ENCODE measurements at regions not wholly inside any gene's neighbourhood (a gene's known extent, or its start where the extent isn't known, plus 50 kb on each side); places are given as distances from the start of the nearest gene placed in this dataset.

DNA sequence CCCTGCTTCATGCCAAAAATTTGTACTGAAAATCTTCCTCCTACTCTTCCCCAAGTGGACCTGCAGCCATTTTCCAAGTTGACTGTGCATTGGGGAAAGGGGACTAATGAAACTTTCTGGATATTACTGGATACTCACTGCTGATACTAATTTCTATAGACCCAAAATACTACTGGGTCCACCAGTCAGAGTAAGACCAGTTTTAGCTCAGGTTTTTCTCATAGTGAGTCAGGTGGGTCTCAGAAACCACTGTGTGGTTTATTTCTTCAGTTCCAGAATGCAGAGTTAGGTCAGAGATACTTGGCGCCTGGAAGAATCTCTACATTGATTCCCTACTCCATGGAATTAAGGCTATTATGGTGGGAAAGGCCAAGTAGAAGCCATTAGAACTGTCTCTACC is 274.8 kb upstream of the SYNCRIP start:
- Histone ChIP-seq H3K79me2 (ENCODE audit: control insufficient read depth, insufficient read depth, low read length) (no peaks in the 10 kb centered on the region), H4K20me1 (ENCODE audit: control insufficient read depth, extremely low read depth, insufficient read depth, low read length) (no peaks in the 10 kb centered on the region), H3K4me1 (ENCODE audit: control insufficient read depth, extremely low read depth, insufficient read depth, low read length) (no peaks in the 10 kb centered on the region), H3K4me3 (replicated peaks in 1 of 4; ENCODE audit: control extremely low read depth in 1 of 4, insufficient read depth in 1 of 4, low read depth in 3 of 4, low read length in 4 of 4) (no peak overlapping the region), H3K9me3 (ENCODE audit: control insufficient read depth, insufficient read depth, low read depth, low read length) (no peaks in the 10 kb centered on the region), H3K27ac (ENCODE audit: insufficient read depth, low read length) (no peak overlapping the region), H3K27me3 (ENCODE audit: control insufficient read depth, insufficient read depth, low read length) (no peaks in the 10 kb centered on the region), H3K9ac (ENCODE audit: insufficient read depth, low read length) (no peak overlapping the region), H3K4me2 (ENCODE audit: extremely low read depth, insufficient read depth, low read length) (no peak overlapping the region), H2AFZ (ENCODE audit: low read length) (no peak overlapping the region), H3K36me3 (ENCODE audit: control insufficient read depth, insufficient read depth, low read length) (no peaks in the 10 kb centered on the region)
- TF ChIP-seq EZH2 (IDR thresholded peaks at IDR 0.05; ENCODE audit: low read length, missing control alignments), result no peak
- TF ChIP-seq, protein P1, sequence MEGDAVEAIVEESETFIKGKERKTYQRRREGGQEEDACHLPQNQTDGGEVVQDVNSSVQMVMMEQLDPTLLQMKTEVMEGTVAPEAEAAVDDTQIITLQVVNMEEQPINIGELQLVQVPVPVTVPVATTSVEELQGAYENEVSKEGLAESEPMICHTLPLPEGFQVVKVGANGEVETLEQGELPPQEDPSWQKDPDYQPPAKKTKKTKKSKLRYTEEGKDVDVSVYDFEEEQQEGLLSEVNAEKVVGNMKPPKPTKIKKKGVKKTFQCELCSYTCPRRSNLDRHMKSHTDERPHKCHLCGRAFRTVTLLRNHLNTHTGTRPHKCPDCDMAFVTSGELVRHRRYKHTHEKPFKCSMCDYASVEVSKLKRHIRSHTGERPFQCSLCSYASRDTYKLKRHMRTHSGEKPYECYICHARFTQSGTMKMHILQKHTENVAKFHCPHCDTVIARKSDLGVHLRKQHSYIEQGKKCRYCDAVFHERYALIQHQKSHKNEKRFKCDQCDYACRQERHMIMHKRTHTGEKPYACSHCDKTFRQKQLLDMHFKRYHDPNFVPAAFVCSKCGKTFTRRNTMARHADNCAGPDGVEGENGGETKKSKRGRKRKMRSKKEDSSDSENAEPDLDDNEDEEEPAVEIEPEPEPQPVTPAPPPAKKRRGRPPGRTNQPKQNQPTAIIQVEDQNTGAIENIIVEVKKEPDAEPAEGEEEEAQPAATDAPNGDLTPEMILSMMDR (conservative IDR thresholded peaks at IDR 0.05 in 1 of 2, IDR thresholded peaks at IDR 0.05 in 1 of 2; ENCODE audit: low read depth in 1 of 2, low read length in 2 of 2), result no peak
- no peak for DNase-seq (ENCODE audit: low read depth in 2 of 2)

DNA sequence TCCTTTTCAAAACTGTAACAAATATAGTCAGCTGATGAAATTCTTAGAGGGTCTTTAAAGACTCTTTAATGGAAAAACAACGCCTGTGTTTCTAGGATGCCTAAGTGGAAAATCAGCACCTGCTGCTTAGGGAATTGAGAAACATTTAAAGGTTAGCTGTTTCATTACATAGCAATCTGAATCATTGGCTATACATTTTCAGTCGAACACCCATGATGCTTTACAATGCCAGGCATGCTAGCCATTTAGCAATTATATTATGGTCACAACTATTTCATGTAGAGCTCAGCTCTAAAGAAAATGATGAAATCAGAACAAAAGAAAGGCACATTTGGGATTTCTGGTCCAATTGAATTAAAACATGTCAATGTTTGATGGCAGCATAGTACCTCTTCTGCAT is 270.3 kb upstream of the SYNCRIP start:
- Histone ChIP-seq H3K27ac (ENCODE audit: insufficient read depth, low read length) (no peak overlapping the region), H2AFZ (ENCODE audit: low read length) (no peak overlapping the region), H3K9ac (ENCODE audit: insufficient read depth, low read length) (no peak overlapping the region), H4K20me1 (ENCODE audit: control insufficient read depth, extremely low read depth, insufficient read depth, low read length) (no peaks in the 10 kb centered on the region), H3K9me3 (ENCODE audit: control insufficient read depth, insufficient read depth, low read depth, low read length) (no peaks in the 10 kb centered on the region), H3K4me3 (replicated peaks in 1 of 4; ENCODE audit: control extremely low read depth in 1 of 4, insufficient read depth in 1 of 4, low read depth in 3 of 4, low read length in 4 of 4) (no peak overlapping the region), H3K4me2 (ENCODE audit: extremely low read depth, insufficient read depth, low read length) (no peak overlapping the region), H3K27me3 (ENCODE audit: control insufficient read depth, insufficient read depth, low read length) (no peaks in the 10 kb centered on the region), H3K36me3 (ENCODE audit: control insufficient read depth, insufficient read depth, low read length) (no peaks in the 10 kb centered on the region), H3K79me2 (ENCODE audit: control insufficient read depth, insufficient read depth, low read length) (no peaks in the 10 kb centered on the region), H3K4me1 (ENCODE audit: control insufficient read depth, extremely low read depth, insufficient read depth, low read length) (no peaks in the 10 kb centered on the region)
- TF ChIP-seq, protein P1 (conservative IDR thresholded peaks at IDR 0.05 in 1 of 2, IDR thresholded peaks at IDR 0.05 in 1 of 2; ENCODE audit: low read depth in 1 of 2, low read length in 2 of 2), result no peak
- TF ChIP-seq EZH2 (IDR thresholded peaks at IDR 0.05; ENCODE audit: low read length, missing control alignments), result no peak
- DNase-seq (ENCODE audit: low read depth in 2 of 2), result no peak

DNA sequence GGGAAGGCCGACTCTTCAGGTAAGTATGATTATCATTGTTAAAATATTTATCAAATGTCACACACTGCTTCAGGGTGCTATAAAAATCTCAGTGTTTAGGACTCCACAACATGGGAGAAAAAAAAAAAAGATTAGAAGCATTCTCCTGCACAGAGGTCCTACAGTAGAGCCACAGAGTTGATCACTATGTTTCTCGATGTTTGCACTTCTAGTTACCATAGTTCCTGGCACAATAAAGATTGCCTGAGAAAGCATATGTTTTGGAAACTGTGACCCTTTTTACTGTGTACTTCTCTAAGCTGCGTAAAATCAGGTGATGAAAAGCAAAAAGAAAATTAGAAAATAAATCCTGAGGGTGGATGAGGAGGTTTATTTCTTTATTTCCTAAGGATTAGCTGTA is 269.9 kb upstream of the SYNCRIP start:
- Histone ChIP-seq H3K4me1 (ENCODE audit: control insufficient read depth, extremely low read depth, insufficient read depth, low read length) (no peaks in the 10 kb centered on the region), H3K9ac (ENCODE audit: insufficient read depth, low read length) (no peak overlapping the region), H2AFZ (ENCODE audit: low read length) (no peak overlapping the region), H3K9me3 (ENCODE audit: control insufficient read depth, insufficient read depth, low read depth, low read length) (no peaks in the 10 kb centered on the region), H3K27me3 (ENCODE audit: control insufficient read depth, insufficient read depth, low read length) (no peaks in the 10 kb centered on the region), H3K36me3 (ENCODE audit: control insufficient read depth, insufficient read depth, low read length) (no peaks in the 10 kb centered on the region), H3K4me3 (replicated peaks in 1 of 4; ENCODE audit: control extremely low read depth in 1 of 4, insufficient read depth in 1 of 4, low read depth in 3 of 4, low read length in 4 of 4) (no peak overlapping the region), H3K79me2 (ENCODE audit: control insufficient read depth, insufficient read depth, low read length) (no peaks in the 10 kb centered on the region), H3K4me2 (ENCODE audit: extremely low read depth, insufficient read depth, low read length) (no peak overlapping the region), H3K27ac (ENCODE audit: insufficient read depth, low read length) (no peak overlapping the region), H4K20me1 (ENCODE audit: control insufficient read depth, extremely low read depth, insufficient read depth, low read length) (no peaks in the 10 kb centered on the region)
- TF ChIP-seq, protein P1 (conservative IDR thresholded peaks at IDR 0.05 in 1 of 2, IDR thresholded peaks at IDR 0.05 in 1 of 2; ENCODE audit: low read depth in 1 of 2, low read length in 2 of 2), result no peak
- DNase-seq (ENCODE audit: low read depth in 2 of 2), result no peak

All from fibroblast of lung (primary cell).